Activated T-cell treated with anti-CD3 and anti-CD28 coated beads, Interleukin-2, amount 50 U/mL, for 72 hours (primary cell): ENCODE measurements at regions not wholly inside any gene's neighbourhood (a gene's known extent, or its start where the extent isn't known, plus 50 kb on each side); places are given as distances from the start of the nearest gene placed in this dataset.
"Not testable (repeated sequence)": the region's sequence is repeated elsewhere in the genome, so short reads cannot be mapped to it uniquely, and the experiment has no call there.

Experiments used
- ATAC-seq, 2 donors: fragments of 150-1000 bp; cut with Tn5 transposase; replicated peaks in 1 of 2; 2 replicates each; pipeline ENCODE4 v1.10.0; 2021; ENCODE audit warnings: moderate library complexity in 2 of 2, mild to moderate bottlenecking in 1 of 2
- DNase-seq, 2 donors: peaks; one replicate each; pipeline ENCODE4 v3.0.0; 2021 to 2022; ENCODE audit warnings: mixed read lengths in 1 of 2
- H3K27ac Mint-ChIP-seq: one replicate; pipeline ENCODE4 v1.8.0; 2022; ENCODE audit warnings: mild to moderate bottlenecking, moderate library complexity, mixed read lengths
- H3K27me3 Mint-ChIP-seq: one replicate; pipeline ENCODE4 v1.8.0; 2022; ENCODE audit warnings: low read depth, mixed read lengths
- H3K36me3 Mint-ChIP-seq, 2 donors: one replicate each; pipeline ENCODE4 v1.8.0; 2022; ENCODE audit warnings: mixed read lengths in 2 of 2, mild to moderate bottlenecking in 1 of 2; ENCODE audit not compliant: insufficient read depth in 2 of 2
- H3K4me1 Mint-ChIP-seq: one replicate; pipeline ENCODE4 v1.8.0; 2022; ENCODE audit warnings: low read depth, mixed read lengths
- H3K4me3 Mint-ChIP-seq, 2 donors: one replicate each; pipeline ENCODE4 v1.8.0; 2022; ENCODE audit warnings: mild to moderate bottlenecking in 2 of 2, mixed read lengths in 2 of 2, moderate library complexity in 2 of 2
- H3K9me3 Mint-ChIP-seq, 2 donors: one replicate each; pipeline ENCODE4 v1.8.0; 2022; ENCODE audit warnings: mixed read lengths in 2 of 2

- Mint-ChIP-seq H3K9me3 (no peaks in the 10 kb centered on the region), H3K36me3 (peaks cover 0 to 3% of the 10 kb centered on the region in 2 donors), H3K27ac (no peak overlapping the region), H3K4me1 (no peaks in the 10 kb centered on the region), H3K4me3 (no peak overlapping the region), H3K27me3 (peaks cover 27% of the 10 kb centered on the region)
- no peak for ATAC-seq
- DNase-seq, result no peak
Measured at GRCh38 chr1:233794863-233795262, 109.6 kb upstream of the SLC35F3 start.

DNA sequence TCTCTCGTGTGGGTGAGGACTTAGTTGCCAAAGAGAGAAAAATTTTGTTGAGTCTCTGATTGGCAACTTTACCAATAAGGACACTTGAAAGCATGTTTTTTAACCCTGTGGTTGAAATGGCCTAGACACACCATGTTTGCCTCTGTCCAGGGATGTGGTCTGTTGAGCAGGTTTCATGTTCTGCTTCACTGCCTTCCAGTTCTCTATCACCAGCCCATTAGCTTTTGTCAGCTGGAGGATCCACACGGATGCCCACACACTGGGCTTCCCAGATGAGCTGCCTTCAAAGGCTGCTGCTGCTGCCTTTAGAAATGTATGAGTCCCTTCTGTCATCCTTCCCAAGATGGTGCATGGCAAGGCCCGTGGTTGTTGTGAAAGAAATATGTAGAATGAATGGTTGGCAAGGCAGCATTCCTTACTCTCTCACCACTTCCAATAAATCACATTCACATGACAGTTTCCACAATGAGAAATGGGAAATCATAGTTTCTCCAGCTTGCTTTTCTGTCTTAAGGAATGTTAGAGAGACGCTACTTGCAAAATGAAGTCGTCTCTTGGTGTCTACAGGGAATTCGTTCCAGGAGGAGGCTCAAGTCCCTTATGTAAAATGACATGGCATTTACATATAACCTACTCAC, 108.2 kb upstream of the SLC35F3 start:
- peaks cover 0 to 3% of the 10 kb centered on the region in 2 donors for H3K36me3 Mint-ChIP-seq
- no peaks in the 10 kb centered on the region for H3K9me3 Mint-ChIP-seq
- no peak for DNase-seq
- no peak overlapping the region for H3K27ac Mint-ChIP-seq
- no peak for ATAC-seq
- H3K4me1 Mint-ChIP-seq, result no peaks in the 10 kb centered on the region
- peaks cover 32% of the 10 kb centered on the region for H3K27me3 Mint-ChIP-seq
- H3K4me3 Mint-ChIP-seq, result no peak overlapping the region

GRCh38 chr1:233802611-233803010, 101.9 kb upstream of the SLC35F3 start:
- Mint-ChIP-seq H3K4me3 (no peak overlapping the region), H3K27ac (no peak overlapping the region), H3K4me1 (no peaks in the 10 kb centered on the region), H3K9me3 (peaks cover 2 to 4% of the 10 kb centered on the region in 2 donors), H3K36me3 (peaks cover 0 to 3% of the 10 kb centered on the region in 2 donors), H3K27me3 (peaks cover 32% of the 10 kb centered on the region)
- DNase-seq (no peak), ATAC-seq (no peak)

DNA sequence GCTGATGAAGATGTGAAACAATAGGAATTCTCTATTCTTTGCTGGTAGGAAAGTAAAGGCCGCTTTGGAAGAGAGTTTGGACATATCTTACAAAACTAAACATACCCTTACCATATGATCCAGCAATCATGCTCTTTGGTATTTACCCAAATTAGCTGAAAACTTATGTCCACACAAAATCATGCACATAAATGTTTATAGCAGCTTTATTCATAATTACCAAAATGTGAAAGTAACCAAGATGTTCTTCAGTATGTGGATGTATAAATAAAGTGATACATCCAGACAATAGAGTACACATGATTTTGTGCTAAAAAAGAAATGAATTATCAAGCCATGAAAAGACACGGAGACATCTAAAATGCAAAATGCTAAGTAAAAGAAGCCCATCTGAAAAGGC, 98.7 kb upstream of the SLC35F3 start:
- DNase-seq (no peak), ATAC-seq (no peak)
- Mint-ChIP-seq H3K27me3 (peaks cover 16% of the 10 kb centered on the region), H3K9me3 (peaks cover 2 to 4% of the 10 kb centered on the region in 2 donors), H3K4me3 (no peak overlapping the region), H3K27ac (no peak overlapping the region), H3K4me1 (no peaks in the 10 kb centered on the region), H3K36me3 (no peaks in the 10 kb centered on the region)

- Mint-ChIP-seq H3K4me1 (no peaks in the 10 kb centered on the region), H3K4me3 (no peak overlapping the region), H3K36me3 (no peaks in the 10 kb centered on the region), H3K27me3 (peaks cover 24% of the 10 kb centered on the region), H3K27ac (no peak overlapping the region), H3K9me3 (no peaks in the 10 kb centered on the region)
- no peak for ATAC-seq
- DNase-seq, result no peak
Measured at GRCh38 chr1:233815357-233815756, 89.1 kb upstream of the SLC35F3 start.

DNA sequence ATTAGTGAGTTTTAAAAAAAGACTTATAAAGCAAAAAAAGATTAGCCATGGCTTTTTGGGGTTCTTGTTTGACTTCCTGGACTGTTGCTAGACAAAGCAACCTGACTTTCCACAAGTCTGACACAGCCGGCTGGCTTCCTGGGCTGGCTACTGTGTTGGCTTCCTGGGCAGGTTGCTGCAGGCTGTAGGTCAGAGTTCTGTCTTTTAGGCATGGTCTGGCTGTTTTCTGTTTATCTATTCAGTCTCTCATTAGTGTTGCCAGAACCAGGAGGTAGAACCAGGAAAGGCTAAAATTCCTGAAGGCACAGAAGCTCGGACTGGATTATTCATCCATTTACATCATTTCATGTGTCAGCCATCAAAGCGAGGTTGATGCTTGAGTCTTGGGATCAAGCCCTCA, 88.6 kb upstream of the SLC35F3 start:
- DNase-seq (no peak), ATAC-seq (no peak)
- no peaks in the 10 kb centered on the region for H3K36me3 Mint-ChIP-seq
- no peak overlapping the region for H3K4me3 Mint-ChIP-seq
- peaks cover 22% of the 10 kb centered on the region for H3K27me3 Mint-ChIP-seq
- H3K4me1 Mint-ChIP-seq, result no peaks in the 10 kb centered on the region
- no peak overlapping the region for H3K27ac Mint-ChIP-seq
- H3K9me3 Mint-ChIP-seq, result no peaks in the 10 kb centered on the region

DNA sequence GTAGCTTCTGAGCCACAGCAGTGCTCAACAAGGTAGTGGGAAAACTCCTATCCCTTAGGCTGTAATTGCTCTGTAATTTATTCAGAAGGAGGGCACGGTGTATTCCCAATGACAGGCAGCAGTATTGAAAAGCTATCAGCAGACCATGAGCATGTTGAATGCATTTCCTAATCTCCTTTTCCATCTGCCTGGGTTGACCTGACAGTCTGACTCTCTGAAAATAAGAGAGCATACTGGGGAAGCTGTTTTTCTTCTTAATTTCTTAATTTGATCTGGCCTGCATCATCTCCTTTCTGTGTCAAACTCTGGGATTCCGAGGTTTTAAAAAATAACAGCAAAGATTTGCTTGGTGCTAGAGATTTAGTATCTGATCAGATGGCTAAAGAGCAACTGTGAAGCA, 88.1 kb upstream of the SLC35F3 start:
- Mint-ChIP-seq H3K9me3 (no peaks in the 10 kb centered on the region), H3K4me1 (no peaks in the 10 kb centered on the region), H3K27me3 (peaks cover 18% of the 10 kb centered on the region), H3K4me3 (no peak overlapping the region), H3K27ac (no peak overlapping the region), H3K36me3 (no peaks in the 10 kb centered on the region)
- DNase-seq (no peak), ATAC-seq (no peak)

GRCh38 chr1:233819042-233819441, 85.4 kb upstream of the SLC35F3 start:
- no peak for ATAC-seq
- Mint-ChIP-seq H3K36me3 (no peaks in the 10 kb centered on the region), H3K4me1 (no peaks in the 10 kb centered on the region)

GRCh38 chr1:233824179-233824578, 80.3 kb upstream of the SLC35F3 start:
- H3K4me1 Mint-ChIP-seq, H3K36me3 Mint-ChIP-seq, H3K27ac Mint-ChIP-seq, DNase-seq, ATAC-seq, H3K27me3 Mint-ChIP-seq, H3K4me3 Mint-ChIP-seq: not testable (repeated sequence)
- peaks cover 10 to 15% of the 10 kb centered on the region in 2 donors for H3K9me3 Mint-ChIP-seq

More at GRCh38 chr1:233819042-233819441, 85.4 kb upstream of the SLC35F3 start:
- Mint-ChIP-seq H3K27ac (no peak overlapping the region), H3K27me3 (no peaks in the 10 kb centered on the region), H3K4me3 (no peak overlapping the region), H3K9me3 (peaks cover 2% of the 10 kb centered on the region in 2 donors)
- no peak for DNase-seq

- H3K36me3 Mint-ChIP-seq, H3K27ac Mint-ChIP-seq, H3K4me3 Mint-ChIP-seq, DNase-seq, H3K4me1 Mint-ChIP-seq, ATAC-seq, H3K27me3 Mint-ChIP-seq: not testable (repeated sequence)
- H3K9me3 Mint-ChIP-seq, result peaks cover 13 to 20% of the 10 kb centered on the region in 2 donors
Measured at GRCh38 chr1:233827937-233828336, 76.5 kb upstream of the SLC35F3 start.

DNA sequence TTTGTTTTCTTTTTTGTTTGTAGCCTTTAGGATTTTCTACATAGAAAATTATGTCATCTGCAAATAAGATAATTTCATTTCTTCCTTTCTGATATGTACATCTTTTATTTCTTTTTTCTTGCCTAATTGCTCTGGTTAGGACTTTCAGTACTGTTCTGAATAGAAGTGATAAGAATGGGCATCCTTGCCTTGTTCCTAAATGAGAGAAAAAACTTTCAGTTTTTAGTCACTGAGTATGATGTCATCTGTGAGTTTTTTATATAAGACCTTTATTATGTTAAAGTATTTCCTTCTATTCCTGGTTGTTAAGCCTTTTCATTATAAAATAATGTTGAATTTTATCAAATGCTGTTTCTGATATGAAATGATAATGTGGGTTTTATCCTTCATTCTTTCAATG, 76.0 kb upstream of the SLC35F3 start:
- H3K27me3 Mint-ChIP-seq, result no peaks in the 10 kb centered on the region
- no peaks in the 10 kb centered on the region for H3K4me1 Mint-ChIP-seq
- peaks cover 12 to 20% of the 10 kb centered on the region in 2 donors for H3K9me3 Mint-ChIP-seq
- no peak overlapping the region for H3K27ac Mint-ChIP-seq
- H3K4me3 Mint-ChIP-seq, result no peak overlapping the region
- DNase-seq (no peak), ATAC-seq (no peak)
- peaks cover 0 to 3% of the 10 kb centered on the region in 2 donors for H3K36me3 Mint-ChIP-seq

DNA sequence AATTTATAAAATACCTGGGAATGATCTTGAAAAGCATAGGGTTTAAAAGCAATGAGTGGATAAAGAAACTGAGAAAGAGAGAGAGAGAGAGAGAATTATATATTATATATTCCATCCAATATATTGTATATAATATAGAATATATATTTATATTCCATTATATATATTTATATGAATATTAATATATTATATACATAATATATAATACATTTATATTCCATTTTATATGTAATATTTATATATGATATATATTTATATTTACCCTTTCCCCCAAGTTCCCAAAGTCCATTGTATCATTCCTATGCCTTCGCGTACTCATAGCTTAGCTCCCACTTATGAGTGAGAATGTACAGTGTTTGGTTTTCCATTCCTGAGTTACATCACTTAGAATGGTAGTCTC, 69.9 kb upstream of the SLC35F3 start:
- ATAC-seq (no peak), DNase-seq (no peak)
- no peak overlapping the region for H3K4me3 Mint-ChIP-seq
- peaks cover 4 to 10% of the 10 kb centered on the region in 2 donors for H3K9me3 Mint-ChIP-seq
- no peak overlapping the region for H3K27ac Mint-ChIP-seq
- no peaks in the 10 kb centered on the region for H3K27me3 Mint-ChIP-seq
- no peaks in the 10 kb centered on the region for H3K4me1 Mint-ChIP-seq
- H3K36me3 Mint-ChIP-seq, result peaks cover 2 to 5% of the 10 kb centered on the region in 2 donors

DNA sequence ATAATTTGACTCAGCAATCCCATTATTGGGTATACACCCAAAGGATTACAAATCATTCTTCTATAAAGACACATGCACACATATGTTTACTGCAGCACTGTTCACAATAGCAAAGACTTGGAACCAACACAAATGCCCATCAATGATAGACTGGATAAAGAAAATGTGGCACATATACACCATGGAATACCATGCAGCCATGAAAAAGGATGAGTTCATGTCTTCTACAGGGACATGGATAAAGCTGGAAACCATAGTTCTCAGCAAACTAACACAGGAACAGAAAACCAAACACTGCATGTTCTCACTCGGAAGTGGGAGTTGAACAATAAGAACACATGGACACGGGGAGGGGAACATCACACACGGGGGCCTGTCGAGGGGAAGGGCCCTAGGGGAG, 66.3 kb upstream of the SLC35F3 start:
- not testable (repeated sequence) for DNase-seq, H3K4me1 Mint-ChIP-seq, ATAC-seq, H3K27ac Mint-ChIP-seq, H3K27me3 Mint-ChIP-seq, H3K36me3 Mint-ChIP-seq, H3K4me3 Mint-ChIP-seq, H3K9me3 Mint-ChIP-seq

GRCh38 chr1:233843525-233844204, 60.8 kb upstream of the SLC35F3 start:
- H3K27ac Mint-ChIP-seq, result no peak overlapping the region
- ATAC-seq (no peak), DNase-seq (no peak)
- H3K4me1 Mint-ChIP-seq, result no peaks in the 10 kb centered on the region
- H3K4me3 Mint-ChIP-seq, result no peak overlapping the region
- H3K9me3 Mint-ChIP-seq, result peaks cover 0 to 6% of the 10 kb centered on the region in 2 donors
- no peaks in the 10 kb centered on the region for H3K27me3 Mint-ChIP-seq
- peaks cover 0 to 1% of the 10 kb centered on the region in 2 donors for H3K36me3 Mint-ChIP-seq
